ENCODE measurements at regions not wholly inside any gene's neighbourhood (a gene's known extent, or its start where the extent isn't known, plus 50 kb on each side); places are given as distances from the start of the nearest gene placed in this dataset.

DNA sequence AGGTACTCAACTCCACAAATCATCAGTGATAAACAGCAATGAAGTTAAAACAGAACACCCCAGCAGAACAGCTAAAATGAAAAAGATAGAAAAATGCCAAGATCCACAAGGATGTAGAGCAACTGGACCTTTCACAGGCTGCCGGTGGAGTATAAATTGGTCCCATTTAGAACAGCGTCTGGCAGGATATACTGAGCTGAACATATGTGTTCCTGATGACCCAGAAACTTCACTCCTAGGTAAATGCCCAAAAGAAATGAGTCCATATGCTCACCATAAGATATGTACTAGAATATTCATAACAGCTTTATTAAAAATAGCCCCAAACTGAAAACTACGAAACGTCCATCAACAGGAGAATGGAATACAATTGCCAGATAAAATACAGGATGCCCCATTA is 102.4 kb downstream of the OAT start:
- H3K27ac ChIP-seq (ENCODE audit: low read length): no peak overlapping the region
- DNase-seq (ENCODE audit: low read depth, low spot score): no peak
- WGBS (ENCODE audit: insufficient coverage, insufficient read length): no CpG with 5 or more reads among the region's 4 CpGs
- no peaks in the 10 kb centered on the region for H3K9me3 ChIP-seq (ENCODE audit: control insufficient read depth, insufficient read depth, low read length)
- H3K27me3 ChIP-seq (ENCODE audit: control insufficient read depth, insufficient read depth, low read length): no peaks in the 10 kb centered on the region
- no peaks in the 10 kb centered on the region for H3K36me3 ChIP-seq (ENCODE audit: control insufficient read depth, insufficient read depth, low read length)
- no peak overlapping the region for H3K4me3 ChIP-seq (ENCODE audit: low read length)
- no peaks in the 10 kb centered on the region for H3K4me1 ChIP-seq (ENCODE audit: control insufficient read depth, insufficient read depth, low read length)

DNA sequence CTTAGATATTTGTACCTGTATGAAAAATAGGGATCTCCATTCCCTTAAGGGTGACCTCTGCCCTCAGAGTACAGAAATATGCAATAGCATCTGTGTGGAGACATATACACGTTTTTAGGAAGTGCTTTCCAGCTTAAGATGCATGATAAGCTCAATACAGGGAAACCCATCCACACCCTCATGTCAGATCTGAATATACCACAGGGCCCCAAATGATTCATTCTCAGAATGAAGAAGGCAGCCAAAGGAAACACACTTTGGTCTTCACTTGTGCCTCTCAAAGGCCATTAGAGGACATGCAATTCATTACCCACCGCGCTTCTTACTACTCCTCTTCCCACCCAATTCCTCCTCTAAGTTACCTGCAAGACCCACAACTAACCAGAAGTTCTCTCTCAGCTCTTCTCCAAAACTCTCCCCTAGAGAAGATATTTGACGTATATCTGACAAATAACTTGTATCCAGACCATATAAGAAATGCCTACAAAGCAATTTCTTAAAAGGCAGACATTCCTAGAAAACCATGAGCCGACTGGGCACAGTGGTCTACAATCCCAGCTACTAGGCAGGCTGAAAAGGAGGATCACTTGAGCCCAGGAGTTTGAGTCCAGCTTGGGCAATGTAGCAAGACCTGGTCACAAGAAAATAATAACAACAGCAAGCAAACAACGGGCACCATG is 103.0 kb downstream of the OAT start:
- Histone ChIP-seq H3K36me3 (ENCODE audit: control insufficient read depth, insufficient read depth, low read length) (no peaks in the 10 kb centered on the region), H3K4me1 (ENCODE audit: control insufficient read depth, insufficient read depth, low read length) (no peaks in the 10 kb centered on the region), H3K4me3 (ENCODE audit: low read length) (no peak overlapping the region), H3K27me3 (ENCODE audit: control insufficient read depth, insufficient read depth, low read length) (no peaks in the 10 kb centered on the region), H3K9me3 (ENCODE audit: control insufficient read depth, insufficient read depth, low read length) (no peaks in the 10 kb centered on the region), H3K27ac (ENCODE audit: low read length) (no peak overlapping the region)
- DNase-seq (ENCODE audit: low read depth, low spot score): no peak
- no CpG with 5 or more reads among the region's 6 CpGs for WGBS (ENCODE audit: insufficient coverage, insufficient read length)

DNA sequence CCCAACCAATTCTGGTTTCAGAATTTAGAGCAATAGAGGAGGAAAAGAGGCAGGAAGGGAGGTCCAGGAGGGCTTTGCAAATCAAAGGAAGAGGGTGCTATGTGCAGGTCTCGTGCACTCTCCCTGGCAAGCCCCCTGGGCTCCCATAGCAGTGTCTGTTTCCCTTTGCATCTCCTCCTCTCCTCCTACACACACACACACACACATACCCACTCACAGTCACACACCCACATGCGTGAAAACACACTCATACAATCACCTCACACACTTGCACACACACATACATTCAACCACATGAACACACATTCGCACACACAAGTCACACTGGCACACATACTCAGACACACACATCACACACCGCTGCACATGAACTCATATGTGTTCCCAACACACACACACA is 105.3 kb downstream of the OAT start:
- no peak for DNase-seq (ENCODE audit: low read depth, low spot score)
- WGBS (ENCODE audit: insufficient coverage, insufficient read length): 100% methylated on average over 2 of the region's 4 CpGs
- Histone ChIP-seq H3K9me3 (ENCODE audit: control insufficient read depth, insufficient read depth, low read length) (no peaks in the 10 kb centered on the region), H3K27ac (ENCODE audit: low read length) (no peak overlapping the region), H3K36me3 (ENCODE audit: control insufficient read depth, insufficient read depth, low read length) (no peaks in the 10 kb centered on the region), H3K4me3 (ENCODE audit: low read length) (no peak overlapping the region), H3K27me3 (ENCODE audit: control insufficient read depth, insufficient read depth, low read length) (no peaks in the 10 kb centered on the region), H3K4me1 (ENCODE audit: control insufficient read depth, insufficient read depth, low read length) (no peaks in the 10 kb centered on the region)

DNA sequence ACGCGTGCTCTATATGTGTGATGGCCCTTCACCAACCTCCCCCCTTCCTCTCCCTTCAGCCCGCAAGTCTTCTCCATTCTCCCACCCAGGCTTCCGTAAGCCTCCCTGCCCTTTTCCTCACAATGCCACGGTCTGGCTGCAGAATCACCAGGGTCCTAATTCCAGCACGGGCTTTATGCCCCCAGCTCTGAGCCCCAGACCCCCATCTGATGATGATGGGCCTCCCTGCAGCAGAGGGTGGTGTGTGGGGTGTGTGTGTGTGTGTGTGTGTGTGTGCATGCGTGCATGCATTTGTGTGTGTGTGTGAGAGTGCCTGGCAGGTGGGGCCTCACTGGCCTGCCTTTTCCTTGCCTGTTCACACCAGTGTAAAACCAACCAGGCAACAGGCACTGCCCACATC is 109.9 kb downstream of the OAT start:
- no peaks in the 10 kb centered on the region for H3K9me3 ChIP-seq (ENCODE audit: control insufficient read depth, insufficient read depth, low read length)
- no CpG with 5 or more reads among the region's 7 CpGs for WGBS (ENCODE audit: insufficient coverage, insufficient read length)
- DNase-seq (ENCODE audit: low read depth, low spot score): no peak

DNA sequence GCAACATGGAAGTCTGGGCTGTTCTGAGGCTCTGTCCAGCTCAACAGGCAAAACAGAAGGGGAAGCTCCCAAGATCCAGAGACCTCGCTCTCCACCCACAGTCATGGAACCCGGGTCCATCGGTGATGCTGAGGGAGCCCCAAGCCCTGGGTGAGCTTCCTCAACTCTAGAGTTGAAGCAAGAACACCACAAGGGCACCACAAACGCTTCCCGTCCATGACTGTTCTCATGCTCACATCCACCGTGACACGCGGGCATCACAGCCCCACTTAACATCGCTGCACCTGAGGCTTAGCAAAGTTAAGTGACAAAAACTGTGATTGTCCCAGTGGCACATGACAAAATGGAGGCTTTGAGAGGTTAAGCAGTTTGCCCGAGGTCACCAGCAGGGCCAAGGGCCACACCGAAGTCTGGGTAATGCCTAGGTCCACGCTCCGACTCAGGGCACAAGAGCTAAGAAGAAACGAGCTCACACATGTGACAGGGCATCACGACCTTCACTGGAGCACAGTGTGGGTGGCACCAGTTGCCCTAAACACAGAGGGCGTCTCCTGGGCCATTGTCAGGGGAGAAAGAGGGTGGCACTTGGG is 110.6 kb downstream of the OAT start:
- Histone ChIP-seq H3K27ac (ENCODE audit: low read length) (no peak overlapping the region), H3K27me3 (ENCODE audit: control insufficient read depth, insufficient read depth, low read length) (no peaks in the 10 kb centered on the region), H3K9me3 (ENCODE audit: control insufficient read depth, insufficient read depth, low read length) (no peaks in the 10 kb centered on the region), H3K36me3 (ENCODE audit: control insufficient read depth, insufficient read depth, low read length) (no peaks in the 10 kb centered on the region), H3K4me3 (ENCODE audit: low read length) (no peak overlapping the region), H3K4me1 (ENCODE audit: control insufficient read depth, insufficient read depth, low read length) (no peaks in the 10 kb centered on the region)
- no peak for DNase-seq (ENCODE audit: low read depth, low spot score)
- WGBS (ENCODE audit: insufficient coverage, insufficient read length): no CpG with 5 or more reads among the region's 16 CpGs

More for the DNA sequence above, 109.9 kb downstream of the OAT start:
- H3K4me3 ChIP-seq (ENCODE audit: low read length): no peak overlapping the region
- H3K36me3 ChIP-seq (ENCODE audit: control insufficient read depth, insufficient read depth, low read length): no peaks in the 10 kb centered on the region
- H3K4me1 ChIP-seq (ENCODE audit: control insufficient read depth, insufficient read depth, low read length): no peaks in the 10 kb centered on the region
- H3K27me3 ChIP-seq (ENCODE audit: control insufficient read depth, insufficient read depth, low read length): no peaks in the 10 kb centered on the region
- H3K27ac ChIP-seq (ENCODE audit: low read length): no peak overlapping the region

DNA sequence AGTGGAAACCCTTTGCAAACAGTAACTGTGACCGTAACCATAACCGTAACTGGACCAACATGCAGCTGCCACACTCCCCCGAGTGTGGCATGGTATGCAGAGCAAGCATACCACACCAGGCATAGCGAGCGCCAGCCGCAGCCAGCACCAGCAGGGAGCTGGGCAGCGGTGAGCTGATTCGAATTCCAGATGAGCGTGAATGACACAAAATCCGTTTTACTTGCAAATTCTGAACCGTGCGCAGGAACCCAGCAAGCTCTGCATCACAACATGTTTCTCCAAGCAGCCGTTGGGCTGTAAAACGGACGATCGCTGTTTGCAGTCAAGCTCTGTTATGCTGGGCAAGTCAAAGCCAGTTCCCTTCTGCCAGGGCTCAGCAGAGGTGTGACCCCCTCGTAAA is 111.1 kb downstream of the OAT start:
- WGBS (ENCODE audit: insufficient coverage, insufficient read length): no CpG with 5 or more reads among the region's 17 CpGs
- no peaks in the 10 kb centered on the region for H3K27me3 ChIP-seq (ENCODE audit: control insufficient read depth, insufficient read depth, low read length)
- no peaks in the 10 kb centered on the region for H3K9me3 ChIP-seq (ENCODE audit: control insufficient read depth, insufficient read depth, low read length)
- no peaks in the 10 kb centered on the region for H3K4me1 ChIP-seq (ENCODE audit: control insufficient read depth, insufficient read depth, low read length)
- no peak for DNase-seq (ENCODE audit: low read depth, low spot score)
- H3K4me3 ChIP-seq (ENCODE audit: low read length): no peak overlapping the region
- H3K36me3 ChIP-seq (ENCODE audit: control insufficient read depth, insufficient read depth, low read length): no peaks in the 10 kb centered on the region
- H3K27ac ChIP-seq (ENCODE audit: low read length): no peak overlapping the region

DNA sequence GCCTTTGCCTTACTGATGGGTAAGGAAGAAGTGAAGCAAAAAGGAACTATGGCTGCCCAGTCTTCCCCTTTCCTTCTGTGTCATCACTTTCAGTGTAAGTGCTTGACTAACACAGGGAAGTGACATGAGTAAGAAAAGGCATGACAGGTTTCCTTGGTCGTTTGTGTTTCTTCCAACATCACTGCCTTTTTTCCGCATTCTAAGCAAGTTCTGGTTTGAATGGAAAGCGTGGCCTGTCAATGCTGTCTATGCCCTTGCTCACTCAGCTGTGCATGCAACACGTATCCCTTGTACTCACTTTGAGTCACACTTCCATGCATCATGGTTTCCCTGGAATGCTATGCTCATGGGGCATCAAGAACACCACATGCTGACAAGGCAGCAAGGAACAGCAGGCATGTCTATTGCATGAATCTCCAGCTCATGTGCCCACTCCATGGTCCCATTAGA is 111.8 kb downstream of the OAT start:
- H3K27ac ChIP-seq (ENCODE audit: low read length): no peak overlapping the region
- no peaks in the 10 kb centered on the region for H3K4me1 ChIP-seq (ENCODE audit: control insufficient read depth, insufficient read depth, low read length)
- no peaks in the 10 kb centered on the region for H3K27me3 ChIP-seq (ENCODE audit: control insufficient read depth, insufficient read depth, low read length)
- H3K4me3 ChIP-seq (ENCODE audit: low read length): no peak overlapping the region
- WGBS (ENCODE audit: insufficient coverage, insufficient read length): no CpG with 5 or more reads among the region's 4 CpGs
- 0 out of 2 replicates have a peak, but pooled peaks cover under 1% of the 10 kb centered on the region for H3K9me3 ChIP-seq (ENCODE audit: control insufficient read depth, insufficient read depth, low read length)
- DNase-seq (ENCODE audit: low read depth, low spot score): no peak
- no peaks in the 10 kb centered on the region for H3K36me3 ChIP-seq (ENCODE audit: control insufficient read depth, insufficient read depth, low read length)

DNA sequence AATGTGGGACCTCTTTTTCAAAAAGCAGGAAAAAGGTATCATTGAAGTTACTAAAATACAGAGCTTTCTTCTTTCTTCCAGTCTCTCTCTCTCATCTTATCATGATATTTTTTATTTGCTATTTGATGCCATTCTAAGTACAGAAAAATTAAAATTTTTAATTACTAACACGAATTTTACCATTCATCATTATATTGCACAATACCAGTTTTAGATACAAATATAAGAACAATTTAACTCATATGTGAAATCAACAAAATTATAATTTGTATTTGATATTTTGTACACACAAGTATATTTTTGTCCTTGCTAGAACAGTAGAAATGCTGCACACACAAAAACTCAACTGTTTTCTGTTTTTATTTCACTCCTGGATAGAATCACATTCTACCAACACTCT is 112.2 kb downstream of the OAT start:
- H3K4me3 ChIP-seq (ENCODE audit: low read length): no peak overlapping the region
- 0 out of 2 replicates have a peak, but pooled peaks cover 1% of the 10 kb centered on the region for H3K9me3 ChIP-seq (ENCODE audit: control insufficient read depth, insufficient read depth, low read length)
- H3K27me3 ChIP-seq (ENCODE audit: control insufficient read depth, insufficient read depth, low read length): no peaks in the 10 kb centered on the region
- H3K27ac ChIP-seq (ENCODE audit: low read length): no peak overlapping the region
- DNase-seq (ENCODE audit: low read depth, low spot score): no peak
- no peaks in the 10 kb centered on the region; the same call in 1 of the 2 replicates for H3K4me1 ChIP-seq (ENCODE audit: control insufficient read depth, insufficient read depth, low read length)
- no peaks in the 10 kb centered on the region for H3K36me3 ChIP-seq (ENCODE audit: control insufficient read depth, insufficient read depth, low read length)
- WGBS (ENCODE audit: insufficient coverage, insufficient read length): 100% methylated on average over 1 of the region's 1 CpG

DNA sequence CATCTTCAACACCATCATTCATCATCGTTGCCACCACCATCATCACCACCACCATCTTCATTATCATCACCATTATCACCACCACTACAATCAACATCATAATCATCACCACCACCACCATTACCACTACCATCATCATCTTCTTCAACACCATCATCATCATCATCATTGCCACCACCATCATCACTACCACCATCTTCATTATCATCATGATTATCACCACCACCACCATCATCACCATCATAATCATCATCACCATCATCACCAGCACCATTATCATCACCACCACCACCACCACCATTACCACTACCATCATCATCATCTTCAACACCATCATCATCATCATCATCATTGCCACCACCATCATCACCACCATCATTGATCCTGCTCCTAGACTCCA is 112.7 kb downstream of the OAT start:
- Histone ChIP-seq H3K27ac (ENCODE audit: low read length) (no peak overlapping the region), H3K27me3 (ENCODE audit: control insufficient read depth, insufficient read depth, low read length) (no peaks in the 10 kb centered on the region)
- WGBS (ENCODE audit: insufficient coverage, insufficient read length): 100% methylated on average over 1 of the region's 1 CpG

DNA sequence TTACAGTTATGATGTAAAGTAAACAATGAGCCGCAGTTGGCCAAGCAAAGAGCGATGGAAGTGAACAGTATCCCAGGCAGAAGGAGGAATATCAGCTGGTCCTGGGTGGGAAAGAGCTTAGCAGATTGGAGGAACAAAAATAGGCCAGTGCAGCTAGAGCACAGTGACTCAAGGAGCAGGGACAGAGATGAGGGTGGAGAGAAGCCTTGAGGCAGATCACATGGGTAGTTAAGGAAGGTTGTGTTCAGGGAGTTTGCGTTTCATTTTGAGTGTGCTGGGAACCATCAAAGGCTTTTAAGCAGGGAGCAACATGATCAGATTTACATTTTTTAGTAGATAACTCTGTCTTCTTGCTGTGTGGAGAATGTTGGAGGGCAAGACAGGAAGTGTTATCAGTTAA is 113.6 kb downstream of the OAT start:
- no CpG with 5 or more reads among the region's 3 CpGs for WGBS (ENCODE audit: insufficient coverage, insufficient read length)
- Histone ChIP-seq H3K4me3 (ENCODE audit: low read length) (no peak overlapping the region), H3K27ac (ENCODE audit: low read length) (no peak overlapping the region)

More for the DNA sequence above, 112.7 kb downstream of the OAT start:
- DNase-seq (ENCODE audit: low read depth, low spot score): no peak
- Histone ChIP-seq H3K4me1 (ENCODE audit: control insufficient read depth, insufficient read depth, low read length) (no peaks in the 10 kb centered on the region; the same call in 1 of the 2 replicates), H3K9me3 (ENCODE audit: control insufficient read depth, insufficient read depth, low read length) (0 out of 2 replicates have a peak, but pooled peaks cover 1% of the 10 kb centered on the region), H3K36me3 (ENCODE audit: control insufficient read depth, insufficient read depth, low read length) (no peaks in the 10 kb centered on the region), H3K4me3 (ENCODE audit: low read length) (no peak overlapping the region)

More for the DNA sequence above, 113.6 kb downstream of the OAT start:
- Histone ChIP-seq H3K4me1 (ENCODE audit: control insufficient read depth, insufficient read depth, low read length) (no peaks in the 10 kb centered on the region; the same call in 1 of the 2 replicates), H3K36me3 (ENCODE audit: control insufficient read depth, insufficient read depth, low read length) (no peaks in the 10 kb centered on the region), H3K27me3 (ENCODE audit: control insufficient read depth, insufficient read depth, low read length) (no peaks in the 10 kb centered on the region), H3K9me3 (ENCODE audit: control insufficient read depth, insufficient read depth, low read length) (0 out of 2 replicates have a peak, but pooled peaks cover 1% of the 10 kb centered on the region)
- no peak for DNase-seq (ENCODE audit: low read depth, low spot score)

Data from iPS DF 6.9 (cell line).